Activated CD4-positive, alpha-beta T cell treated with anti-CD3 and anti-CD28 coated beads, Interleukin-2, amount 10 ng/mL, durations not matched to agents 24 days and 14 days (primary cell): ENCODE measurements at regions not wholly inside any gene's neighbourhood (a gene's known extent, or its start where the extent isn't known, plus 50 kb on each side); places are given as distances from the start of the nearest gene placed in this dataset.
"Not testable (repeated sequence)": the region's sequence is repeated elsewhere in the genome, so short reads cannot be mapped to it uniquely, and the experiment has no call there.

Source experiments
- DNase-seq: peaks from one replicate; pipeline ENCODE4 v3.0.0; 2022
- H3K27ac Mint-ChIP-seq: one replicate; pipeline ENCODE4 v1.8.0; 2022; ENCODE audit warnings: mild to moderate bottlenecking, mixed read lengths
- H3K27me3 Mint-ChIP-seq: one replicate; pipeline ENCODE4 v1.8.0; 2022; ENCODE audit warnings: mixed read lengths
- H3K36me3 Mint-ChIP-seq: one replicate; pipeline ENCODE4 v1.8.0; 2022; ENCODE audit warnings: low read depth, mild to moderate bottlenecking, mixed read lengths
- H3K4me1 Mint-ChIP-seq: one replicate; pipeline ENCODE4 v1.8.0; 2021; ENCODE audit warnings: mixed read lengths
- H3K4me3 Mint-ChIP-seq: one replicate; pipeline ENCODE4 v1.8.0; 2022; ENCODE audit warnings: mild to moderate bottlenecking, moderate library complexity, mixed read lengths
- H3K9me3 Mint-ChIP-seq: one replicate; pipeline ENCODE4 v1.8.0; 2021; ENCODE audit warnings: mixed read lengths
- intact Hi-C: fragments of 100-400 bp; cut with micrococcal nuclease; formaldehyde crosslinking; loops from one replicate; pipeline ENCODE4 v1.15.1; 2023

DNA sequence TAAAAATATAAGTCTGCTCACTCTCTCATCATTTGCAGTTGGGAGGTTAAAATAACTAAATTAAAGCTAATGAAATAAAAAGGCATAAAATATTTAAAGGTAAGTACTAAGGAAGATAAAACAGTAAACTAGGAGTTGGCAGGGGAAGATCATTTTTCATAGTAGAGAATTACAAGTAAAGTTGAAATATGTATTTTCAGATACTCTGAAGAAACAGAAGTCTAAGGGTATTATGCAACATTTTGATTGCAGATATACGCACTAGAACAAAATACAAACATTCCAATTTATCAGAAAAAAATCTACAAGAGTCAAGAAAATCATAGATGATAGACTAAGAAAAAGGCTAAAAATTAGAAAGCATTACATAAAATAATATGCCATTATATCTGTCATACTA is 167.6 kb upstream of the CTAGE1 start:
- no peak overlapping the region for H3K4me3 Mint-ChIP-seq
- H3K36me3 Mint-ChIP-seq = no peaks in the 10 kb centered on the region
- no peaks in the 10 kb centered on the region for H3K27me3 Mint-ChIP-seq
- DNase-seq = no peak
- H3K4me1 Mint-ChIP-seq = no peaks in the 10 kb centered on the region
- H3K9me3 Mint-ChIP-seq = no peaks in the 10 kb centered on the region
- intact Hi-C loops = no loop called here
- no peak overlapping the region for H3K27ac Mint-ChIP-seq

DNA sequence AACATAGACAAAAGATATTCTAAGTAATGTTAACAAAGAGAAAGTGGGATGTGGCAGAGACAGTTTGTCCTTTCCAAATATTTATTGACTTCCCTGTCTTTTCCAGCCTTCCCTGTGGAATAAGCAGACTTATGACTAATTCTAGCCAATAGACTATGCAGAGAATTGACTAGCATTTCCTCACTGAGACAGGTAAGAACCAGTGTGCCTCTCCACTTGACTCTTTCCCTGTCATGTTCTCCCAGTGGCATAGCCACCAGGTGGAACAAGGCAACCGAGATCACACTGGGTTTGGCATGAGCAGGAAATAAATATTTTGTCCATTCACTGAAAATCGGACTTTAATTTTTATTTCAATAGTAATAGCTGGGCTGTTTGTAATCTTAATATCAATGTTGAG is 168.1 kb upstream of the CTAGE1 start:
- no peaks in the 10 kb centered on the region for H3K4me1 Mint-ChIP-seq
- H3K27me3 Mint-ChIP-seq = no peaks in the 10 kb centered on the region
- no peaks in the 10 kb centered on the region for H3K9me3 Mint-ChIP-seq
- no peak overlapping the region for H3K4me3 Mint-ChIP-seq
- intact Hi-C loops = no loop called here
- H3K27ac Mint-ChIP-seq = no peak overlapping the region
- H3K36me3 Mint-ChIP-seq = no peaks in the 10 kb centered on the region
- DNase-seq = no peak

DNA sequence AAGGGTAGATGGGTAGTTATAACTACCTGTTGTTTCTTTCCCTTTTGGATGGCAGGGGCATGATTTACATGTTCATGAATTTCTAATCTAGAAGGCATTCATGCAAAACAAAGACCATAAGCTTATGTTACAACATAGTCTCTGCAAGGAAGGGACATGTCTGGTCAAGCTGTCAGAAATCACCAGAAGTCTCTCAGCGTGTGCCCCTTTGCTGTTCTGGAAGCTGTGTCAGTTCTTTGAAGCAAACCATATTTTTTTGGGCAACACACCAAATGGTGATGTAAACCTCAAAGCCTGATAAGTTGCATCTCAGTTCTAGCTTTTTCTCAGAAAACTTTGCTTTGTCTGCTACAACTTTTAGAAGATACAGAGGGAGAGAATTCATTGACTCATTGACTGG is 173.5 kb upstream of the CTAGE1 start:
- H3K36me3 Mint-ChIP-seq = no peaks in the 10 kb centered on the region
- DNase-seq = no peak
- no peaks in the 10 kb centered on the region for H3K4me1 Mint-ChIP-seq
- H3K27me3 Mint-ChIP-seq = no peaks in the 10 kb centered on the region
- H3K27ac Mint-ChIP-seq = no peak overlapping the region
- intact Hi-C loops = no loop called here
- no peaks in the 10 kb centered on the region for H3K9me3 Mint-ChIP-seq
- H3K4me3 Mint-ChIP-seq = no peak overlapping the region

DNA sequence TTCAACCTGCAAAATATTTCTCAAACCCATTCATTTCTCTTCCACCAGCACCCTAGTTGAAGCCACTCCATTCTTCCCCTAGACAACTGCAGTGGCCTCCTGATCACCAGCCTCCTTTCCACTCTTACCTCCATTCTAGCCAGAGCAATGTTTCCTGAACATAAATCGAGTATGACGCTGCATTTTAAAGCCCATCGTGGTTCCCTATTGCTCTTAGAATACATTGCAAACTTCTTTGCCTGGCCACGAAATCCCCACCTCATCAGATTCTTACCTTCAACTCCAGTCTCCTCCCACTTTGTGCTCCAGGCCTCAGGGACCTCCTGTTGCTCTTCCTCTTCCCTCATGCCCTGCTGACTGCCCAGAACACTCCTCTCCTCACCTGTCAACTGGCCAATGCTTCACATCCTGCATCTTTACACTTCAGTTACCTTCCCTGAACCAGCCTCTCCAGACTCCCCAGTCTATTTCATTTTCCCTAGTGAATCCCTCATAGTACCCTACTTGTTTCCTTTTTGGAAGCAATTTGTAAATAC is 176.5 kb upstream of the CTAGE1 start:
- H3K36me3 Mint-ChIP-seq = no peaks in the 10 kb centered on the region
- H3K4me1 Mint-ChIP-seq = no peaks in the 10 kb centered on the region
- no peak overlapping the region for H3K4me3 Mint-ChIP-seq
- intact Hi-C loops = no loop called here
- no peaks in the 10 kb centered on the region for H3K27me3 Mint-ChIP-seq
- no peak for DNase-seq
- H3K9me3 Mint-ChIP-seq = no peaks in the 10 kb centered on the region
- no peak overlapping the region for H3K27ac Mint-ChIP-seq

DNA sequence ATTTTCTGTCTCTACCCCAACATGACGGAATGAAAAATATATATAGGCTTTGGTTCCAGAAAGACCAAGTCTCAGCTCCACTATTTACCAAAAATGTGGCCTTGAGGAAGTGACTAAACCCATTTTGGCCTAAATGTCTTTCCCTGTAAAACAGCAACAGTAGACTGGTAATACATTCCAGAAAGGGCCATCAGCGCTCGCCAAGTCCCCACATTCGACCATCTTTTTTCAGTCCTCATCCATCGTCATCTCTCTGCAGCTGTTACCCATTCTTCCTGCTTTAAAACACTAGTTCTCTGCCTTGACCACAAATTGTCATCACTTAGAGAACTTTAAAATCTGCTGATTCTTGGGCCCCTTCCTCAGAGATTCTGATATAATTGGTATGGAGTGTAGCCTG is 183.8 kb upstream of the CTAGE1 start:
- Mint-ChIP-seq H3K9me3 (no peaks in the 10 kb centered on the region), H3K4me3 (no peak overlapping the region), H3K36me3 (no peaks in the 10 kb centered on the region), H3K4me1 (no peaks in the 10 kb centered on the region), H3K27ac (no peak overlapping the region), H3K27me3 (no peaks in the 10 kb centered on the region)
- no peak for DNase-seq
- intact Hi-C loops = no loop called here

DNA sequence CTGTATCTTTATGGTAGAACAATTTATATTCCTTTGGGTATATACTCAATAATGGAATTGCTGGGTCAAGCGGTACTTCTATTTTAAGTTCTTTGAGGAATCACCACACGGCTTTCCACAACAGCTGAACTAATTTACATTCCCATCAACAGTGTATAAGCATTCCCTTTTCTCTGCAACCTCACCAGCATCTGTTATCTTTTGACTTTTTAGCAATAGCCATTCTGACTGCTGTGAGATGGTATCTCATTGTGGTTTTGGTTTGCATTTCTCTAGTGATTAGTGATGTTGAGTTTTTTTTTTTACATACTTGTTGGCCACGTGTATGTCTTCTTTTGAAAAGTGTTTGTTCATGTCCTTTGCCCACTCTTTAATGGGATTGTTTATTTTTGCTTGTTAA is 184.7 kb upstream of the CTAGE1 start:
- H3K4me1 Mint-ChIP-seq, DNase-seq, H3K9me3 Mint-ChIP-seq, H3K4me3 Mint-ChIP-seq, H3K36me3 Mint-ChIP-seq, H3K27ac Mint-ChIP-seq, intact Hi-C loops, H3K27me3 Mint-ChIP-seq: not testable (repeated sequence)

DNA sequence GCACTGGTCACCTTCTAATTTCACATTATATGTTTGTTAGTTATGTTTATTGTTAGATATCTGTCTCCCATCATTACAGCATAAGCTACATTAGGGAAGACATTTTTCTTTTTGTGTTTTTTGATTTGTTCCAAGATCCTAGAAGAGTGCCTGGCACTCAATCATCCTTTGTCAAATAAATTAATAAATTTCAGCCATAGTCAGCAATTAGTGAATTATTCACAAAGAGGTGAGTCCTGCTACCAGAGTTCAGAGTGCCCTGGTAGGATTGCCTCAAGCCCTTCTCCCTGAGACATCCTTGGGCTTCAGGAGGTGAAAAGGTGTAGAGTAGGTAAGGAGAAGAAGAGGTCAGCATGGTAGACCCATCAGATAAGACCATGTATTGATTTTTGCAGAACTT is 186.2 kb upstream of the CTAGE1 start:
- H3K36me3 Mint-ChIP-seq = no peaks in the 10 kb centered on the region
- no peaks in the 10 kb centered on the region for H3K9me3 Mint-ChIP-seq
- H3K4me1 Mint-ChIP-seq = no peaks in the 10 kb centered on the region
- intact Hi-C loops = no loop called here
- no peak for DNase-seq
- H3K27me3 Mint-ChIP-seq = no peaks in the 10 kb centered on the region
- H3K4me3 Mint-ChIP-seq = no peak overlapping the region
- H3K27ac Mint-ChIP-seq = no peak overlapping the region

DNA sequence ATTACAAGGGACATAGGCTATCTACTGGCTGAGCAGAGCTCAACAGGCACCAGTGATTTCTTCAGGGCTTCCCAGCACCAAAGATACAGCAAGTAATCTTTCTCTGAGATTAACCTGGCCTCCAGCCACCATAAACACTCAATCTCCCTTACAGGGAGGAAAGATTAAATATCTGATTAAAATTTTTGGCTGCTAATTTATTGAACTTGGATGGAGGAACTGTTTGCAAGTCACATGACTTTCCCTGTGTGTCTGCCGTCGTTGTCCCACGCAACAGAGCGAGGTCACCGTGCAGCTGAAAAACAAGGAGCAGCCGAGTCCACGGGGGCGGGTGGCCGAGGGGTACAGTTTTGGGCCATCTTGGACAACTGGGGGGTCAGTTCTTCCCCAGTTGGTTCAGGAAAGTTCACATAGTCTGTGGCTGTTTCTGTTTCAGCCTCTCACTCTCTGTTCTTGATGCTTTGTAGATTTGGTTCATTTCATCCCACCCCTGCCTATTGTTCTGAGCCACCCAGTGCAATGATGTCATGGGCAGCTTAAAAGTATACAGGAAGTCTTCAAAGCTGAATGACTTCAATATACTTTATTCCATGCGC is 186.8 kb upstream of the CTAGE1 start:
- intact Hi-C loops = no loop called here
- Mint-ChIP-seq H3K36me3 (no peaks in the 10 kb centered on the region), H3K27ac (no peak overlapping the region), H3K27me3 (no peaks in the 10 kb centered on the region), H3K4me1 (no peaks in the 10 kb centered on the region), H3K4me3 (no peak overlapping the region), H3K9me3 (no peaks in the 10 kb centered on the region)
- no peak for DNase-seq

DNA sequence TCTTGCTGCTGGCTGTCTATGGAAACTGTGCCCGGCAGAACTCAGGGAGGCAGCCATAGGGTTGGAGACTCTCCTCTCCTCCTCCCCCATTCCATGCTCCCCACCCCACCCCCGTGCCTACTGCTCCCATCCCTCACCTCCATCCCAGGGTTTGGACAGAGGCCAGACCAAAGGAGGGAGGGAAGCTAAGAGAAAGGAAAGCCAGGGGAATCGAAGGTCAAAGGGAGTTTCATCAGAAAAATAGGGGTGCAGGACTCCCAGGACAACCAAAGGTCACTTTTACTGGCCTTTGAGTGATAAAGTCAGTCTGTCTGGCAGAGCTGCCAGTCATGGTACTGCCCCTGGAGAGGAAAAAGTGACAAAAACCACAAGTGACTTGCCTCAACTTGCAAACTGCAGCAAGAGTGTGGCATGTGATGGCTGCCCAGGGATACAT is 187.3 kb upstream of the CTAGE1 start:
- H3K27me3 Mint-ChIP-seq = no peaks in the 10 kb centered on the region
- intact Hi-C loops = no loop called here
- no peak overlapping the region for H3K4me3 Mint-ChIP-seq
- no peaks in the 10 kb centered on the region for H3K36me3 Mint-ChIP-seq
- H3K9me3 Mint-ChIP-seq = no peaks in the 10 kb centered on the region
- H3K4me1 Mint-ChIP-seq = no peaks in the 10 kb centered on the region
- H3K27ac Mint-ChIP-seq = no peak overlapping the region
- DNase-seq = no peak

DNA sequence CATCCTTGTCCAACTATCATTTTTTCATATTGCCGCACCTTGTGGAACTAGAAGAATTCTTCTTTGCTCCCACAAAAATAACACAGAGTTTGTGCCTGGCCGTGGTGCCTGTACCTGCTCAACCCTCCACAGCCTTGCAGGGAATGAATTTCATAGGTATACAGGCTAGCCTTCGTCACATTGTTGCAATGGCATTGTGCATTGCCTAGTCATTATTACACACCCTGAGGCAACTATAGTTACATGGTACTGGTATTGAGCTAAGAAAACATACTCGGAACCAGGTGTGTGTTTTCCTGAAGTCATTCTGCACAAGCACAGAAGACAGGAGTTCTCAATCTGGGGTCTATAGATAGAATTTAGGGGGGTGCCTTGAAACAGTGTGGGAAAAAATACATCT is 188.0 kb upstream of the CTAGE1 start:
- Mint-ChIP-seq H3K4me3 (no peak overlapping the region), H3K36me3 (no peaks in the 10 kb centered on the region), H3K4me1 (no peaks in the 10 kb centered on the region), H3K27ac (no peak overlapping the region), H3K9me3 (no peaks in the 10 kb centered on the region), H3K27me3 (no peaks in the 10 kb centered on the region)
- intact Hi-C loops = no loop called here
- DNase-seq = no peak

DNA sequence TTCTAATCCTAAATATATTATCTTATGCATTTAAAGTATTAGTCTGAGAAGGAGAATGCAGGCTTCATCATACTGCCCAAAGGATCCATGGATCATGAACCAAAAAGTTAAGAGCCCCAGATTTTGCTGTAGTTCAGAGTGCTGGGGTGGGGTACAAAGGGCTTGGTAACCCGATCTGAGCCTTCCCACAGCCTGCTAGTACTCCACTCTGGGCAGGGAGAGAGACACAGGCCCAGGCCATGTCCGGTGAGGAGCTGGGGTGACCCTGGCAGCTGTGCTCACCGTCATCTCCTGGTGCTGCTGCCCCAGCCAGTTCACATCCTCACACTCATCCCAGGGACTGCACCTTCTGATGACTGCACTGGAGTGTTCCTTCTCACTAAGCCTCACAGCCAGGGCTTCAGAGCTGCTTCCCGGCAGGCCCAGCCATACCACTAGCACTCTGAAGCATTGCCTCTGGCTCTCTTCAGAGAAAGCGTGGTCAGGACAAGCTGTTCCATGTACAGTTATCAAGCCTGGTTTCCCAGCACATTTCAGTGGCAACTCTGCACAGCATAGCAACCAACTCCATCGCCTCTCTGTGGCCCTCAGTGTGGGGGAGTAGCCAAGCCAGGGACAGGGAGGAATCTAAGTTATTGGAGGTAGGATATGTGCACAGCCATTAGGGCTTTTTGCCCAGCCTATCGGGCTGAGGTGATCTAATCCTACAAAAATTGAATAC is 189.0 kb upstream of the CTAGE1 start:
- H3K27me3 Mint-ChIP-seq = no peaks in the 10 kb centered on the region

DNA sequence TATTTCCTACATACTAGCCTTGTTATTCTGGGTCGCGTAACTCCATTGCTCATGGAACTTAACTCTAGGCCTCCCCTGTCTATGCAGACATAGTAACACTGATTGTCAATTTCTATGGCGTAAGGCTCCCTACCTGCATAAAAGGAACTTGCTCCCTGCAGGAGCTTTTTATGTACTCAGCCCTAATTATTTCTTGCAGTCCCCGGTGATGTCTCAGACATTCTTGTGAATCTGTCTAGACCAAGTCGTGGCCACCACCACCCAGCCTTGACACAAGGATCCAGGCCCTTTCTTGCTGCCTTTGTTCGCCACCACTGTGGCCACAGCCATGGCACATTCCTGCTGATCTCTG is 189.5 kb upstream of the CTAGE1 start:
- no peak for DNase-seq
- H3K9me3 Mint-ChIP-seq = no peaks in the 10 kb centered on the region
- intact Hi-C loops = no loop called here
- H3K36me3 Mint-ChIP-seq = no peaks in the 10 kb centered on the region
- no peaks in the 10 kb centered on the region for H3K27me3 Mint-ChIP-seq
- H3K4me3 Mint-ChIP-seq = no peak overlapping the region
- no peak overlapping the region for H3K27ac Mint-ChIP-seq
- H3K4me1 Mint-ChIP-seq = no peaks in the 10 kb centered on the region

More for the DNA sequence above, 189.0 kb upstream of the CTAGE1 start:
- H3K9me3 Mint-ChIP-seq = no peaks in the 10 kb centered on the region
- no peaks in the 10 kb centered on the region for H3K36me3 Mint-ChIP-seq
- no peaks in the 10 kb centered on the region for H3K4me1 Mint-ChIP-seq
- intact Hi-C loops = no loop called here
- no peak overlapping the region for H3K4me3 Mint-ChIP-seq
- no peak overlapping the region for H3K27ac Mint-ChIP-seq
- no peak for DNase-seq

DNA sequence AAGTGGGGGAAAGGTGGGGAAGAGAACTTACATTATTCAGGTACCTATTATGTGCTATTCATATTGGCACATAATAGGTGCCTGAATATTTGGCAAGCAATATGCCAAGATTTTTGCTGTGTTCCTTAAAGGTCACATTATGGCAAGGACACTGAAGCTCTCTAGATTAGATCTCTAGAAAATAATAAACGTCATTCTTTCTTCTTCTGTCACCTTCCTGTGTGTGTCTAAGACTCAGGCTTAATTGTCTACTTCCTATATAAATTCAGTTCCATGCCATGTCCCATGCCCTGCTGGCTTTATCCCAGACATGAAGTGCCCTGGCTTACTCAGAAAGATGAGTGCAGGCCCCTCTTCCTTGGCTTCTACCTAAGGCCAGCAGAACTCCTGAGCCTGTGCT is 191.1 kb upstream of the CTAGE1 start:
- no peak for DNase-seq
- H3K9me3 Mint-ChIP-seq = no peaks in the 10 kb centered on the region
- H3K36me3 Mint-ChIP-seq = no peaks in the 10 kb centered on the region
- H3K27me3 Mint-ChIP-seq = no peaks in the 10 kb centered on the region
- intact Hi-C loops = no loop called here
- no peaks in the 10 kb centered on the region for H3K4me1 Mint-ChIP-seq
- no peak overlapping the region for H3K4me3 Mint-ChIP-seq
- no peak overlapping the region for H3K27ac Mint-ChIP-seq

DNA sequence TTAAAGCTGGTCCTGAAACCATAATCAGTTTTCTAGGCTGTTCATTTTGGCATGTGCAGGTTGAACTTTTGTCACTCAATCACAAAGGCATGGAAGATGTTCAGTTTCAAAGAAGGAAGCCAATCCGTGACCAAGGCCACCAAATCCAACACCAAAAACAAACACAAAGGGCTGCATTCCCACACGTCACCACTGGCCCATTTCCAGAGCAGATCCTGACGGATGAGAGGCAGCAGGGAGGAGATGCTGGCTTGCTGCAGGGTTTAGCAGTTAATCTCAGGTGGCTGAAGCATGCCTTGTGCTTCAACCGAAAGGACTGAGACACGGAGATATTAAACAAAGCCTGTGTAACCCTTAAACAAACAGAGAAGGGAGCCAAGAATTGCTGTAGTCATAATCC is 191.9 kb upstream of the CTAGE1 start:
- H3K36me3 Mint-ChIP-seq = no peaks in the 10 kb centered on the region
- no peak for DNase-seq
- no peaks in the 10 kb centered on the region for H3K27me3 Mint-ChIP-seq
- H3K4me3 Mint-ChIP-seq = no peak overlapping the region
- no peak overlapping the region for H3K27ac Mint-ChIP-seq
- no peaks in the 10 kb centered on the region for H3K9me3 Mint-ChIP-seq
- intact Hi-C loops = no loop called here
- H3K4me1 Mint-ChIP-seq = no peaks in the 10 kb centered on the region
